ENCODE measurements at regions not wholly inside any gene's neighbourhood (a gene's known extent, or its start where the extent isn't known, plus 50 kb on each side); places are given as distances from the start of the nearest gene placed in this dataset.
"Not testable (repeated sequence)": the region's sequence is repeated elsewhere in the genome, so short reads cannot be mapped to it uniquely, and the experiment has no call there.

- TF ChIP-seq, protein P1, sequence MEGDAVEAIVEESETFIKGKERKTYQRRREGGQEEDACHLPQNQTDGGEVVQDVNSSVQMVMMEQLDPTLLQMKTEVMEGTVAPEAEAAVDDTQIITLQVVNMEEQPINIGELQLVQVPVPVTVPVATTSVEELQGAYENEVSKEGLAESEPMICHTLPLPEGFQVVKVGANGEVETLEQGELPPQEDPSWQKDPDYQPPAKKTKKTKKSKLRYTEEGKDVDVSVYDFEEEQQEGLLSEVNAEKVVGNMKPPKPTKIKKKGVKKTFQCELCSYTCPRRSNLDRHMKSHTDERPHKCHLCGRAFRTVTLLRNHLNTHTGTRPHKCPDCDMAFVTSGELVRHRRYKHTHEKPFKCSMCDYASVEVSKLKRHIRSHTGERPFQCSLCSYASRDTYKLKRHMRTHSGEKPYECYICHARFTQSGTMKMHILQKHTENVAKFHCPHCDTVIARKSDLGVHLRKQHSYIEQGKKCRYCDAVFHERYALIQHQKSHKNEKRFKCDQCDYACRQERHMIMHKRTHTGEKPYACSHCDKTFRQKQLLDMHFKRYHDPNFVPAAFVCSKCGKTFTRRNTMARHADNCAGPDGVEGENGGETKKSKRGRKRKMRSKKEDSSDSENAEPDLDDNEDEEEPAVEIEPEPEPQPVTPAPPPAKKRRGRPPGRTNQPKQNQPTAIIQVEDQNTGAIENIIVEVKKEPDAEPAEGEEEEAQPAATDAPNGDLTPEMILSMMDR (IDR thresholded peaks at IDR 0.05): no peak
- TF ChIP-seq EP300 (IDR thresholded peaks at IDR 0.05): no peak
- no peak for TF ChIP-seq POLR2A (IDR thresholded peaks at IDR 0.05)
- no peak for TF ChIP-seq POLR2AphosphoS5 (IDR thresholded peaks at IDR 0.05)
- no peak for ATAC-seq
- Histone ChIP-seq H3K4me3 (no peak overlapping the region), H3K36me3 (no peaks in the 10 kb centered on the region), H3K27ac (no peak overlapping the region), H3K9me3 (peaks cover 0 to 12% (median 0%) of the 10 kb centered on the region in 3 donors), H3K4me1 (no peaks in the 10 kb centered on the region), H3K27me3 (no peaks in the 10 kb centered on the region)
- 91 to 100% methylated on average over 2 of the region's 2 CpGs for WGBS, 2 donors (ENCODE audit: low coverage in 1 of 2)
Observed at GRCh38 chr7:91608606-91609005, 271.9 kb downstream of the MTERF1 start.

GRCh38 chr7:91609525-91609924 is 271.0 kb downstream of the MTERF1 start:
- Histone ChIP-seq H3K36me3 (no peaks in the 10 kb centered on the region), H3K27ac (no peak overlapping the region), H3K27me3 (no peaks in the 10 kb centered on the region), H3K4me3 (no peak overlapping the region), H3K9me3 (peaks cover 0 to 12% (median 0%) of the 10 kb centered on the region in 3 donors), H3K4me1 (no peaks in the 10 kb centered on the region)
- ATAC-seq: no peak
- TF ChIP-seq, protein P1 (IDR thresholded peaks at IDR 0.05): no peak
- TF ChIP-seq EP300 (IDR thresholded peaks at IDR 0.05) (no peak), POLR2A (IDR thresholded peaks at IDR 0.05) (no peak), POLR2AphosphoS5 (IDR thresholded peaks at IDR 0.05) (no peak)

DNA sequence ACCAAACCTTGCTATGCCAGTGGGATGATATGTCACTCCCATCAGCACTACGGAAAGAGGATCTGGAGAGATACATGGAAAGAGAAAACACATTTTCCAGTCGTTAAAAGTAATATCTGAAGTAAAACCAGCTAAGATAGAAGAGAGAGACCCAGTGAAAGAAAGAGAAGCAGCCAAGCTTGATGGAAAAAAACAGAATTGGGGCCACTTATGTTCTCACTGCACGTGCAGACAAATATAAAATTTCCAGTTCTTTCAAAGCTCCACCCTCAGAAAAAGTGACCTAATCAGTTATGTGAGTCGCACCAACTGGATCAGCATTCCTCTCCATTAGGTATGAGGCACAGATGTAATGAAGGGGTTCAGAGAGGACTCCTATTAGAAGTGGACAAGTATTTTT is 266.1 kb downstream of the MTERF1 start:
- H3K27me3 ChIP-seq: no peaks in the 10 kb centered on the region
- no peak overlapping the region for H3K27ac ChIP-seq
- H3K4me1 ChIP-seq: no peaks in the 10 kb centered on the region
- H3K36me3 ChIP-seq: no peaks in the 10 kb centered on the region
- H3K4me3 ChIP-seq: no peak overlapping the region
- H3K9me3 ChIP-seq: peaks cover 0 to 12% (median 0%) of the 10 kb centered on the region in 3 donors
- TF ChIP-seq POLR2A (IDR thresholded peaks at IDR 0.05): no peak
- TF ChIP-seq, protein P1 (IDR thresholded peaks at IDR 0.05): no peak
- no peak for TF ChIP-seq POLR2AphosphoS5 (IDR thresholded peaks at IDR 0.05)
- no peak for TF ChIP-seq EP300 (IDR thresholded peaks at IDR 0.05)
- 80 to 88% methylated on average over 3 to 4 of the region's 4 CpGs for WGBS, 2 donors (ENCODE audit: low coverage in 1 of 2)
- no peak for ATAC-seq

DNA sequence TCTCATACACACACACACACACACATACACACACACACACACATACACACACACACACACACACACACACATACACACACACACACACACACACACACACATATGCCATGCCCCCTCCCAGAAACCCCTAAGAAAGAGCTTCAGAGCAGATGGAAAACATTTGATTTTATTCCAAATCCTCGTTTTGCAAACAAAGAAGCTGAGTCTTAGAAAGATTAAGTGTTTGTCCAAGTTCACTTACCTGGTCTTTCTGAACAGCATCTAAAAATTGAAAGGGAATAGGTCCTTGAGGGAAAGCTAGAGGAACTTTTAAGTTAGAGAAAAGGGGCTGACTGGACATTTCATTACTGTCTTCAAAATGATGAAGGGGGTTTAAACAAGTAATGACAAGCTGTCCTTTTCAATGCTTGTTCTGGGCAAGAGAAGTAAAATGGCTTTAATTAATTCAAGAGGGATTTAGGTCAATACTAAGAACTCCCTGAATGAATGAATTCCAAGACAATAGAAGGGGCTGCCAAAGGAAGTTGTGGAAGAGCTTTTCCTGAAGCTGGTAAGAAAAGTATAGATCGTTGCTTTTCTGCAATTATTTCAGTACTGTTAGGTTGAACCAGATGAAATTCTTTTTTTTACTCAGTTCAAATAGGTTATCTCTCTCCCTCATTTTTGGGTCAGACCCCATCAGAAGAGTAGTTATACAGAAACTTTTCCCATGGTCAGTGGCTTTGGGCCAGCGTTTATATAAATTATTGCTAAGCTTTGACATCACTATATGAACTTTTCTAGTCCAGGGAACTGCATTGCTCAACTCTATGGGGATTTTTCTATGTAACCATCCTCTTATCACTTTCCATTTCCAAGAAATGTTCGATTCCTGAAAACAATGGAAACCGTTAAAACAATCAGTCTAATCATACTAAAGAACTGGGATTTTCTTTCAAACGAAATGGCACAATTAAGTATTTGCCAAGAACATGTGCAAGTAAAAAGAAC is 261.4 kb downstream of the MTERF1 start:
- no peaks in the 10 kb centered on the region for H3K27me3 ChIP-seq
- no peak overlapping the region for H3K27ac ChIP-seq
- 39 to 64% methylated on average over 5 to 6 of the region's 6 CpGs for WGBS, 2 donors (ENCODE audit: low coverage in 1 of 2)
- no peak for ATAC-seq
- no peaks in the 10 kb centered on the region for H3K4me1 ChIP-seq
- no peak overlapping the region for H3K4me3 ChIP-seq
- TF ChIP-seq EP300 (IDR thresholded peaks at IDR 0.05) (no peak), POLR2AphosphoS5 (IDR thresholded peaks at IDR 0.05) (no peak), POLR2A (IDR thresholded peaks at IDR 0.05) (no peak)
- TF ChIP-seq, protein P1 (IDR thresholded peaks at IDR 0.05): no peak
- H3K36me3 ChIP-seq: no peaks in the 10 kb centered on the region
- H3K9me3 ChIP-seq: no peaks in the 10 kb centered on the region

DNA sequence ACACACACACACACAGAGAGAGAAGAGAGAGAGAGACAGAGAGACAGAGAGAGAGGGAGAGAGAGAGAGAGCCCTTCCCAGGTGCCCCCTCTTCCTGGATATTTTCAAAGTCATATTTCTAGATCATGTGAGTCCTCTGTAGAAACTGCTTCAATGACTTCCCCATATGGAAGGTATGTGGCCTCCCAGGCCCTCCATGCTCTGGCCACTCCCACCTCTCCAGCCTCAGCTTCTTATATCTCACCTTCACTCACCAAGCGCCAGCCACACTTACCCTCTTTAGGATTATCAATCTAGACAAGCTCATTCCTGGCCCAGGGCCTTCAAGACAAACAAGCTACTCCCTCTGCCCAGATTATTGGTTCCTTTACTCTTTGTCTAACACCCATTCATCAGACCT is 259.7 kb downstream of the MTERF1 start:
- 86% methylated on average over 1 of the region's 1 CpG; no CpG with 5 or more reads in 1 of the 2 donors for WGBS, 2 donors (ENCODE audit: low coverage in 1 of 2)
- Histone ChIP-seq H3K27ac (no peak overlapping the region), H3K4me1 (no peaks in the 10 kb centered on the region), H3K9me3 (no peaks in the 10 kb centered on the region), H3K4me3 (no peak overlapping the region), H3K27me3 (no peaks in the 10 kb centered on the region), H3K36me3 (no peaks in the 10 kb centered on the region)
- no peak for ATAC-seq
- TF ChIP-seq, protein P1 (IDR thresholded peaks at IDR 0.05): no peak
- TF ChIP-seq POLR2AphosphoS5 (IDR thresholded peaks at IDR 0.05) (no peak), EP300 (IDR thresholded peaks at IDR 0.05) (no peak), POLR2A (IDR thresholded peaks at IDR 0.05) (no peak)

GRCh38 chr7:91627324-91627723 is 253.2 kb downstream of the MTERF1 start:
- not testable (repeated sequence) for H3K36me3 ChIP-seq, H3K4me3 ChIP-seq, H3K4me1 ChIP-seq, ATAC-seq, H3K27ac ChIP-seq, H3K27me3 ChIP-seq, H3K9me3 ChIP-seq
- WGBS, 2 donors (ENCODE audit: low coverage in 1 of 2): 100% methylated on average over 1 of the region's 28 CpGs; no CpG with 5 or more reads in 1 of the 2 donors

Measured in gastroesophageal sphincter (tissue), 4 donors.